ENCODE measurements at regions not wholly inside any gene's neighbourhood (a gene's known extent, or its start where the extent isn't known, plus 50 kb on each side); places are given as distances from the start of the nearest gene placed in this dataset.

- Histone ChIP-seq H3K9me3 (peaks cover 0 to 16% of the 10 kb centered on the region in 2 donors), H3K27me3 (no peaks in the 10 kb centered on the region), H3K4me1 (no peaks in the 10 kb centered on the region), H3K36me3 (no peaks in the 10 kb centered on the region), H3K27ac (no peak overlapping the region), H3K4me3 (no peak overlapping the region)
- no peak for TF ChIP-seq CTCF (IDR thresholded peaks at IDR 0.05)
- no peak for DNase-seq (ENCODE audit: low spot score)
Observed at GRCh38 chr7:67713451-67714056, 716.9 kb downstream of the TYW1 start.

- H3K9me3 ChIP-seq, result no peaks in the 10 kb centered on the region
- no peak for TF ChIP-seq CTCF (IDR thresholded peaks at IDR 0.05)
- no peaks in the 10 kb centered on the region for H3K36me3 ChIP-seq
- H3K27me3 ChIP-seq, result no peaks in the 10 kb centered on the region
- no peaks in the 10 kb centered on the region for H3K4me1 ChIP-seq
- H3K27ac ChIP-seq, result no peak overlapping the region
- no peak overlapping the region for H3K4me3 ChIP-seq
- DNase-seq (ENCODE audit: low spot score), result no peak
Observed at GRCh38 chr7:67716729-67717128, 720.1 kb downstream of the TYW1 start.

- H3K4me1 ChIP-seq, result no peaks in the 10 kb centered on the region
- no peak overlapping the region for H3K4me3 ChIP-seq
- no peak for TF ChIP-seq CTCF (IDR thresholded peaks at IDR 0.05)
- H3K27ac ChIP-seq, result no peak overlapping the region
- H3K36me3 ChIP-seq, result no peaks in the 10 kb centered on the region
- DNase-seq (ENCODE audit: low spot score), result no peak
- no peaks in the 10 kb centered on the region for H3K9me3 ChIP-seq
- no peaks in the 10 kb centered on the region for H3K27me3 ChIP-seq
Observed at GRCh38 chr7:67723591-67723990, 727.0 kb downstream of the TYW1 start.

GRCh38 chr7:67724435-67724834, 727.8 kb downstream of the TYW1 start:
- Histone ChIP-seq H3K27me3 (no peaks in the 10 kb centered on the region), H3K36me3 (no peaks in the 10 kb centered on the region), H3K27ac (no peak overlapping the region), H3K4me3 (no peak overlapping the region), H3K4me1 (no peaks in the 10 kb centered on the region), H3K9me3 (no peaks in the 10 kb centered on the region)
- TF ChIP-seq CTCF (IDR thresholded peaks at IDR 0.05), result no peak
- no peak for DNase-seq (ENCODE audit: low spot score)

- no peak overlapping the region for H3K27ac ChIP-seq
Observed at GRCh38 chr7:67724955-67725354, 728.3 kb downstream of the TYW1 start.

More at GRCh38 chr7:67724955-67725354, 728.3 kb downstream of the TYW1 start:
- Histone ChIP-seq H3K27me3 (no peaks in the 10 kb centered on the region), H3K4me3 (no peak overlapping the region), H3K9me3 (no peaks in the 10 kb centered on the region), H3K4me1 (no peaks in the 10 kb centered on the region), H3K36me3 (no peaks in the 10 kb centered on the region)
- DNase-seq (ENCODE audit: low spot score), result no peak
- no peak for TF ChIP-seq CTCF (IDR thresholded peaks at IDR 0.05)
